Activated CD8-positive, alpha-beta memory T cell treated with anti-CD3 and anti-CD28 coated beads for 1 hour (primary cell): ENCODE measurements at regions not wholly inside any gene's neighbourhood (a gene's known extent, or its start where the extent isn't known, plus 50 kb on each side); places are given as distances from the start of the nearest gene placed in this dataset.

ENCODE experiments used
- DNase-seq, 2 donors: peaks; one replicate each; pipeline ENCODE4 v3.0.0-alpha.2; 2020; ENCODE audit warnings: low read depth in 1 of 2; ENCODE audit errors: extremely low read depth in 1 of 2

DNA sequence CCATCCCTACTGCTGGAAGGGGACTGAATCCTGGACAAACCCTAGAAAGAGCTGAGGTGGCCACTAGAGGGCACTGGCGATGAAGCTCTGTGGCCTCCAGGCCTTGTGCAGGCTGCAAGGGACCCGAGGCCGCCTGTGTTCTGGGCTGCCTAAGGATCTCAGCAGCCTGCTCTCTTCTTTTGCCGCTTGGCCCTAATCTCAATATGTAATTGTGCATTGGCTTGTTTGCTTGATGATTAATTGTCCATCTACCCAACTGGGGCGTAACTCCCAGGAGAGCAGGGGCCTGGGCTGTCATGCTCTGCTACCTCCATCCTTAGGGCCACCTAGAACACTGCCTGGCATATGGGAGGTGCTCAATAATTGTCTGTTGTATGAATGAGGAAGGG, 73.8 kb downstream of the SYNE3 start:
- DNase-seq, result peak; percentile 50 to 65

DNA sequence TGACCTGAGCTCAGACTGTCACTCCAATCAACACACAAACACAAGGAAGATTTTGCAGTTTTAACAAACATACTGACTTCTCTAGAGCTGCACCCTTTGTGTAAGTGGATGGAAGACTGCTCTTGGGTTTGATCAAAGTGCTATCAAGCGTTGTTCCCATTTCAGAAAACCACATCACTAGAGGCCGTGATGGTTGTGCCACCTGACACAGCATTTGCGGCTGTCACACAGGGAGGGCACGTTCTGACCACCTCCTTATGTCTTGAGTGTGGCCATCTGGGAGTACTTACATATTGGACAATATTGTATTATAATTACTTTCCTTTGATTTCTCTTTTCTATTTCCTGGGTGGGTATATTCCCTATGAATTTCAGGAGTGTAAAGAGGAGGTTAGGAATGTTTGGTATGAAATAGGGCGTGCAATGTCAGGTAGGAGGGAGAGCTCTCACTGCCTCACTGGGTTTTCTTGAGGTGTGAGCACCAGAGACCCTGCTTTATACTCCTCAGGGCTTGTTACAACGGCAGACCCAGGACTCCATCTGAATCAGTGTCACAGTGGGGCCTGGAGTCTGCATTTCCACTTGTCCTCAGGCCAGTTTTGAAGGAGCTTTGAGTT, 74.3 kb downstream of the SYNE3 start:
- DNase-seq, result no peak

DNA sequence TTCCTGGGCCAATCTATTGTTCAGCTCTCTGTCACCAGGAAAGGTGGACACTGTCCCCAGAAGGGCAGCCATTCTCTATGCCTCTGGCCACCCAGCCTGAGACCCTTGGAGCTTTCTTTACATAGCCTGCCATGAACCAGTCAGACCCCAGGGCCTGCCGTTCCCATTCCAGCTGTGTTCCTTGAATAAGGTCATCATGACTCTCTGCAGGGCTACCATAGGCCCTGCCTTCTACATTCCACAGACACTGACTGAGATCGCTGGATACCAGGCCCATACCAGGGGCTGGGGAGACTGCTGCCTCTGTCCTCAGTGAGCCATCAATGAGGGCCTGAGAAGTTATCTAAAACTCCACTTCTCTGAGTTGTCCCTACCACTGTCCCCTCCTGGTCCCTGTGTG, 75.5 kb downstream of the SYNE3 start:
- DNase-seq, result no peak

DNA sequence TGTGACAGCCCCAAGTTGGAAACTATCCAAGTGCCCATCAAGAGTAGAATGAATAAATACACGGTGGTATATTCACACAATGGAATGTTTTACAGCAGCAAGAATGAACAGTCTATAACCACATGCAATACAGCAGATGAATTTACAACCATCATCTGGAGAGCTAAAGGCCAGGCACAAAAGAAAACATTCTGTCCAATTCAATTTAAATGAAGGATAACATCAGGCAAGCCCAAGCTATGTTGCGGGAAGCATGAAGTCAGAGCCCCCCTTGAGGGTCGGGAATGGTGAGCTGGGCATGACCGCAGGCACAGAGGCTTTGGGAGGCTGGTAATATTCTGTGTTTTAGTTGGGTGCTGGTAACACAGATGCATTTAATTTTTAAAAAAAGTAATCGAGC, 76.0 kb downstream of the SYNE3 start:
- DNase-seq, result no peak

DNA sequence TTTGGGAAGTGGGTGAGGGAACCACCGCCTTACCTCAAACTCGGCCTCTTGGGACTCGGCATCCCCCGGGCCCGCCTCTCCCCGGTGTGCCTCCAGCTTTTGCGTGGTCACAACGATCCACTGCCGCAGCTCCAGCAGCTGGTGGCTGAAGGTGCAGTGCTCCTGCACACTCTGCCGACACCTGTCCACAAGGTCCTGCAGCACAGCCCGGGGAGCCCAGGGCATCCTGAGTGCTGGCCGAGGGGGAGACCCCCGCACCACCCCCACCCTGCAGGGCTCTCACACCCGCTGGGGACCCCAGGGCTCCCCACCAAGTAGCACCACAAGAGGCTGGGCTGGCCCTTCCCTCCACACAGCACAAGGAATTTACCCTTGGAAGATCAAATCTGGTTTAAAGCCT, 76.6 kb downstream of the SYNE3 start:
- DNase-seq, result no peak

DNA sequence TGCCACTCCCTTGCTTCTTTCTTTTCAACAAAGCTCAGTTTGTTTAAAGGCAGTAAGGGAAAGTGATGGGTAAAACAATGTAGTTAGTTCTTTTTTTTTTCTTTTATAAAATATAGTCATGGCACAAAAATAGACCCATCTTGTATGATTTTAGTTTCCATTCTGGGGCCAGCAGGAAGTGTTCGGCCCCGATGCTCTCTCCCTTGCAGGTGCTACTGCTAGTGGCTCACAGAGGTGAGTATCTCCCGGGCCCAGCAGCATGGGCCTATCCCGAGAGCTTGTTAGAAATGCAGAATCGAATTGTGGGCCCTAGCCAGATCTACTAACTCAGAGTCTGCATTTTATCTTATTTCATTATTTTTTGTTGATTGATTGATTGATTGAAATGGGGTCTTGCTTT, 78.7 kb downstream of the SYNE3 start:
- DNase-seq, result no peak

DNA sequence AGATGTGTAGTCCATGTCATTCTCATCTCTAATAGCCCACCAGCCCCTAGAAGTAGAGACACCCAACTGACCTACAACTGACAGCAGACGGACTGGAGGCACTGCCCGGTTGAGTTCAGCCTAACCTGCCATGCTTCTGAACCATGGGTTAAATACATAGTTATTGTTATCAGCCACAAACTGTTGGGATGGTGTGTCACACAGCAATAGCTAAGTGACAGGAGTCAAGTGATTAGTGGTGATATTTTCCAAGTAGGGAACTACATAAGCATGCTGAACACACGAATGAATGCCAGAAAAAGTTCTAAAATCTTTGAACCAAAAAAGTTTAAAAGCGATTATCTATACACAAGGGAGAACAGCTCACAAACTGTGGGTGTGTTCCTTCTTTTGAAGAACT, 80.1 kb downstream of the SYNE3 start:
- no peak for DNase-seq

DNA sequence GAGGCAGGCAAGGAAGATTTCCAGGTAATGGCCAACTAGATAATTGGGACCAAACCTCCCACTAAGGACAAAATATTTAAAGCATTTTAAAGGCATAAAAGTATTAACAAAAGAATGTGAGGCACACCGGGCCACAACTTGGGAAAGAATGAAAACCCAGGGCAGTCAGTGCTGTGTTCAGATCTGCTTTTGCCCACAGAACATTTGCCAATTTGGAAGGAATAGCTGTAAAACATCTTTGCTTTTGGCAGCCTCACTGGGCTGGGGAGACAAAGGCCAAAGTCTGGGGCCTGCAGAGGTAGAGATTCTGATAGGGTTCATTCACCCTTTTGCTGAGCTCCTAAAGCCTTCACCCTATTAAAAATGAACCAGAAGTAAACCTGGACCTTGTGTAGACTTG, 82.3 kb downstream of the SYNE3 start:
- DNase-seq, result no peak

DNA sequence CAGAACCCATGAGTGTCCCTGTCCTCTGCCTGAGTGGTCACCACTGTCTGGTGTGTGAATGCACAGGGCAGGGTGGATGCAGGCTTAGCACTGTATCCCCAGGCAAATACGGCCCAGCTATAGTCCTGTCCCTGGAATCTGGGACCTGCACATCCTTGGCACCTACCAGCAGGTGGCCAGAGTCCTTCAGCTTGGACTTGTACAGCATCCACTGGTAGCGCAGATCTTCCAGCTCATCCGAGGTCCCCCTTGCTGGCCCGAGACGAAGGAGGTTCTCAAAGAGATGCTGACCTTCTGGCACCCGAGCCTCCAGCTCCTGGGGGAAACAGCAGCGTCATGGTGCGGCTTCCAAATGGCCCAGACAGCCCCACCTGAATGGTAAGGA, 83.4 kb downstream of the SYNE3 start:
- DNase-seq, result no peak

DNA sequence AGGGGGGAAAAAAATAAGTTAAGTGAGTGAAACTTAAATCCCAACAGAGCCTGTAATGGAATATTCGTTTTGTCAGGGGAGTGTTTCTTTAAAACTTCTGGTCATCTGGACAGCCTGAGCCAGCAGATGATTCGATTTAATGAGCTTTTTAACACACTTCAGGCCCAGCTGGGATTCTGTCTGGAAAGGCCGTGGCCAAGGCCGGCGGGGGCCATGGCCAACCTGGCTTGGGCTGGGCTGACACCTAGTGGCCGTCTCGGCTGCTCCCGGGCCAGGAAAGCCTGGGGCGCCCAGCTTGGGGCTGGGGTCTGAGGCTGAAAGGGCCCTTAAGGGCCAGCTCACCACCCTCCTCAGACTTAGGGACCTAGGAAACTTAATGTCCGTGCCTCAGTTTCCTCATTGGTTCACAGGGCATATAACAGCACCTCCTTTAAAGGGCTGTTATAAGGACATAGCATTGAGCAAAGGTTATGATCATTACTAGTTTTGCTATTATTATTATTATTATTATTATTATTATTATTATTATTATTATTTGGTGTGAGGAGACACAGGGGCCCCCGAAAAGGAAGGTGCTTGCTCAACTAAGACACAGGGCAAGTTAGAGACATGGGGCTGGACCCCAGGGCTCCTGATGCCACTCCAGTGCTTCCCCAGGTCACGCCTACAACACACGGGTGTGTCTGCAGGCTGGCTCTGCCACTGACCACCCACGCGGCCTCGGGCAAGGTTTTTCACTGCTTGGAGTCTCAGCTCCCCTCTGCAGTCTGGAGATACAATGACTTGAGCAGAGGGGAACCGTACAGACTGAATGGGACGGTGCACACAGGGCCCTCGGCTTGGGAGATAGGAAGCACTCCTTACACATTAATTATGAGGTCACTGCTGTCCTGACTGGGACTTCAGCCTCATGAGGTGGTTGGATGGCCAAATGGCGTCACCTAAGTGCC, 84.0 kb downstream of the SYNE3 start:
- DNase-seq, result no peak

DNA sequence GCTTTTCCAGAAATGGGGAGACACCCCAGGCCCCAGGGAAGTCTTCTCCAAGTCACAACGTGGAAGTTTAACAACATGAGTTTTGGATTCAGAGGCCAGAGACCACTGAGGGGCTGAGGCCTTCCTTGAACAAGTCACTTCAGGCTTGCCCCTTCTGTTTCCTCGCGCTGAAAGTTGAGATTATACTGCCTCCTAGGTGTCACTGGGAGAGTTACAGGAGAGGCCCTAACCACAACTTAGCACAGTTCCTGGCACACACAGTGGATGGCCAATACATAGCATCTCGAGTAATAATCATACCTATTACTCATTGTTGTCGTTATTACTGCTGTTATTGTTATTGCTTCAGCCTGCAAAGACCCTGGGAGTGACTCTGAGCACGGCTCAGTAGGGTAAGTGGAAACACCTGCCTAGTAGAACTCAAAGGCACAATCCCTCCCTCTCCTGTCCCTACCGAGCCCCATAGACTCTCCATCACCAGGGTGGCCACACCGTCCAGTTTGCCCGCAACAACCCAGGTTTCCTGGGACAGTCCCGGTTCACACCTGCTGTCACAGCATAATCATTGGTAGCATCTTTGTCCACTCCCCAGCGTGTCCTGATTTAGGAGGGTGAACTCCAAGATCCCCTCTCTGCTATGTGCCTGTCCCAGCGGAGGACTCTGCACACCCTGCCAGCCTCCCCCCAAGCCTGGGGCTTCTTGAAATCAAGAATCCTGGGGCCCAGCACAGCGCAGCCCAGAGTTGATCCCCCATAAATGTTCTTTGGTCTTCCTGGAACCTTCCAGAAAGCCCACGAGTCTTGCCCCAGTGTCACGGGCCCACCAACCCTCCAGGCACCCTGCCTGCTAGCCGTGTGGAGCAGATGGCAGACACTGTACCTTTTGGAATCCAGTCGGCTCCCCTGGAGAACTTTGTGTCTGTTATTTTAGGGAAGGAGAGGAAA, 85.0 kb downstream of the SYNE3 start:
- no peak for DNase-seq

DNA sequence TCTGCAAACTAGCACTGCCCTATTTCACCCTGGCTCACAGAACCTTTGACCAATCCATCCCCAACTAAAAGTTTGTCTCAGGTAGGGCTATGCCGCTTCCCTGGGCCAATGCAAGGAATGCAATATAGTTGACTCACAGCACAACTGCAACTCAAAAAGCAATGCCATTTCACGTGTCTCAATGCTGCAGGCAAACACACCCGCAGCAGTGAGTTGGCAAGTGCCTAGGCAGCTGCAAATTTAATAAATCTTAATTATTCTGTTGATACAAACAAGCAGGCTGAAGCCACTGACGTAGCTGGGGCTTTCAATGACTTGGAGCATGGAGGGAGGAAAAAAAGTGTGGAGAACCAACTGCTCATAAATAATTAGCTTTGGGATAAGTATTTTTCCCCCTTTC, 87.9 kb downstream of the SYNE3 start:
- no peak for DNase-seq

DNA sequence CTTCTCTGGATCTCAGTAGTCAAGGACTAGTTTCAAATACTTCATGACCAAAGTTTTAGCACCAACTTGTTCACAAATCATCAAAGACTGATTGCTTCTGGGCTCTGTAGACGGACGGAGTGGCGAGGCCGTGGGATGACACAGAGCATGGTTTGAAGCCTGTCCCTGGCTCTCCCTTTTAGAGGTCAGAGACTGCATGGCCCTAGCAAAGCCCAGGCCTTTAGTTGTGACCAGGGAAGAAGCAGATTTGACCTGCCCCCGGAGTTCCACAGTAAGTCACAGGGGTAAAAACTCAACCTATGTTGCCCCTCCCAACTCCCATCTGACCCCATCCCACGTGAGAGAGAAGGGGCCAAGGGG, 90.4 kb downstream of the SYNE3 start:
- DNase-seq, result no peak

DNA sequence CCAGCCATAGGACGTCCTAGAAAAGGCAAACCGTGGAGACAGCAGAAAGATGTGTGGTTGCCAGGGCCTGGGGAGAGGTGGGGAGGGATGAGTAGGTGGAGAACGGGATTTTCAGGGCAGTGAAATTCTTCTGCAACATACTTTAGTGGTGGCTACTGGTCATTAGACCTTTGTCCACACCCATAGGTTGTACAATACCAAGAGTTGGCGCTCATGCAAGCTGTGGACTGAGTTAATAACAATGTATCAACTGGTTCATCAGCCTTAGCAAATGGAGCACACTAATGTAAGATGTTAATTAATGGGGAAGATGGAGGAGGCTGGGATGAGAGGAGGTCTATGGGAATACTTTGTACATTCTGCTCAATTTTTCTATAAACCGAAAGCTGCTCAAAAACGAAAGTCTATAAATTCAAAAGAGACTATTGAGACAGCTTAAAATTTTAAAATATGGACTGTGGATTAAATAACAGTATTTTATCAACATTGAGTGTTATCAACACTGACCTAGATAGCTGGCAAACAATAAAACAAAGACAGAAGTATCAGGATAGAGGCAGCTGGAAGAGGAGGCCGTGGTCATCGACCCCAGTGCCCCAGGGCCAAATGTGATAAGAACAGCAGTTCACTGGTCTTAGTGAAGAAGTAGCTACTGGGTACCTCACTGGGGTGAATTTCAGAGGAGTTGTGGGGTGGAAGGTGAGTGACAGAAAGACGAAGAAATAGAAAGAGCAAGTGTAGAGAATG, 90.9 kb downstream of the SYNE3 start:
- no peak for DNase-seq

DNA sequence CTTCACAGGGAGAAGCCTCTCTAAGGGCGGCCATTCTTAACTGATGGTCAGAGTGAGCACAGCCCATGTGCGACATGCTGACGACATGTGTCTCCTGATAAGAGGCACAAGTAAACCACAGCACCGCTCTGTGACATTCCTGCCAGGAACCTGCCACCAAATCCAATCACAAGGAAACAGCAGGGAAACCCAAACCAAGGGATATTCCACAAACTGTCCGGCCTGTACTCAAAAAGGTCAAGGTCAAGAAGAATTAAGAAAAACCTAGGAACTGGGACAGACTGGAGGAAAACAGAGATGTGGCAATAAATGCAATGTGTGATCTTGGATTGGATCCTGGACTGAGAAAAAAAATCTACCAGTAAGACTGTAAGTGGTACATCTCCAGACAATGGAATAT, 91.9 kb downstream of the SYNE3 start:
- no peak for DNase-seq

DNA sequence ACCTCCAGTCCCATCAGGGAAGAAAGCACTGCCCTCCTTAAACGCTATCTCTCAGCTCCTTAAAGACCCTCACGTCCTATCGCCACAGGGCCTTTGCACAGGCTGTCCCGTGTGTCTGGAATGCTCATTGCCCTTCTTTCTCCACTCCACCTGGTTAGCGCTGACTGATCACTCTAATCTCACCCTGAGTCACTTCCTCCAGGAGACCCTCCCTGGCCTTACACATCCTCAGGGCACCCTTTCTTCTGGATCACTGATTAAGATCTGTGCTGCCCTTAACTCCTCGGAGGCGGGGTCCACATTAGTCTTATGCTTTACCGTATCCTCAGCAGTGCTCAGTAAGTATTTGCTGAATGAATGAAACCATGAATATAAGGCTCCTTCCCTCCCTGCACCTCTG, 94.7 kb downstream of the SYNE3 start:
- DNase-seq, result no peak

DNA sequence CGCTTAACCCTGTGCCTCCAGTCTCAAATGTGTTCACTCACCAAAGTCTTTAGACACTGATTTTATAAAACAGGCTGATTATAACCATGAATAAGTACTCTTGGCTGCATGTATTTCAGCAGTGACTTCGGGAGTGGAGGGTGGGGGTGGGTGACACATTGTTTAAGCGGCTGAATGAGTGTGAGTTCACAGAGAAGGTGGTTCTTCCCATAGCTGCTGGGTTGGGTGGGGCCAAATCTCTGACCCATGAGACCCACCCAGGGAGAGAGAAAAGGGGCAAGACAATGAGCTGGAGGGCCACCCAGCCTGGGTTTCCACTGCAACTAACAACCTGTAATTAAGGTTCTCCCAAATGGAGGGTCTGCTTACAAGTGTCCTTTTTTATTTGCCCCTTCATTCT, 96.4 kb downstream of the SYNE3 start:
- DNase-seq, result no peak

DNA sequence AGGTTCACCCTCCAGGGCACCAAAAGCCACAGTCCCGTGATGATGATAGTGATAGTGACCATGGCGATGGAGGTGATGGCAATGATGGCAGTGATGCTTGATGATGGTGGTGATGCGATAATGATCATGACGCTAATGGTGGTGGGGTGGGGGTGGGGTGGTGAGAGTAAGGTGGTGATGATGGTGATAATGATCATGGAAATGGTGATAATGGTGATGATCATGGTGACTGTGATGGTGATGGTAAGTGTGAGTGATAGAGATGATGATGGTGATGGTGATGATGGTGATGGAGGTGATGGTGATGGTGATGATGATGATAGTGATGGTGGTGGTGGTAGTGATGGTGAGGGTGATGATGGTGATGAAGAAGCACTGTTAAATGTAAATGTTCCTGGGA, 96.9 kb downstream of the SYNE3 start:
- no peak for DNase-seq

DNA sequence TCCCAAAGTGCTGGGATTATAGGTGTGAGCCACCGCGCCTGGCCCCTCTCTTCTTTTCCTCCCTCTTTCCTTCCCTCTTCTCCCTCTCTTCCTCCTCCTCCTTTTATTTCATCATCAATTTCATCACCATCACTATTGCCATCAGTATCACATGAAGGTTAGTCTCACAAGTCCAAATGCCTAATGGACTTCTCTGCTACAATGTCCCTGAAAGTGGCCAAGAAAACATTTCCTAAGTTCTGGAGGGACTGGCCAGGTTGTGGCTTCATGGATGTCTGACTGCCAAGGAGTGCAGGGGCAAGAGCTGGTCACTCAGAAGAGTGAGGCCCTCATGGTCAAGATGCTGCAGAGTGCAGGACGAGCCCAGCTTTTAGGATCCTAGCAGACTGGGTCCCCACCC, 97.6 kb downstream of the SYNE3 start:
- no peak for DNase-seq

DNA sequence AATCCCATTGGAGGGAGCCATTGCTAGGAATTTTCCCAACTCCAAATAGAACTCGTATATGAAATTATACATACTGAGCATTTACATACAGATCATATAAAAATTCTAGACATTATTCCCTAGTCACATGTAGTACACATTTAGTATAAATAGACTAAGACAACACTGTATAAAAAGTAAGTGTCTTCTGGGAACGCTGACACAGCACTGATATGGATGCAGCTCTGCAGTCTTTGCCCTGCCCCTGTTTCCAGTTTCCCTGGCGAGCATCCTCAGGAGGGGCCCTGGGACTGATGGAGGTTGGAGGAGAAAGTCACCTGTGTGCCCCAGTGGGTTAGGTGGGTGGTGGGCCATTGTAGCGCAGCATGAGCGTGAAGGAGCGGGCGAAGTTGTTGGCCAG, 97.8 kb upstream of the CLMN start:
- no peak for DNase-seq

DNA sequence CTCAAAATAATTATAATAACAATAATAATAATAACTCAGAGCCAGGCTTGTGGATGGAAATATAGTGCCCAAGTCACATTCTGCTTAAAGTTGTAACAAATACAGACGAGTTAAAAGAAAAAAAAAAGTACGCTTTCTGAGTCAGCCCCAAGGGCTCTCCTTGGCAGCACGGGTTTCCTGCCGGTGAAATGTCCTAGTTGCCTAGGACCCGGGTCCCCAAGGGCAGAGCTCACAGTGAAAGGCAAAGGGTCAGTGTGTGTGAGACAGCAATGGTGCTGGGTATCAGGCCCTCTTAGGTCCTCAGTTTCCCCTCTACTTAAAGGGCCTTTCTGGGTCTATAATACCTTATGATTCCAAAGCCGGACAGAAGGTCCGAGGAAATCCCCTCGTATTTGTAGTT, 96.3 kb upstream of the CLMN start:
- no peak for DNase-seq
